Right renal cortex interstitium (tissue), 3 donors: ENCODE measurements at regions not wholly inside any gene's neighbourhood (a gene's known extent, or its start where the extent isn't known, plus 50 kb on each side); places are given as distances from the start of the nearest gene placed in this dataset.

Experiments used
- DNase-seq, 3 donors: peaks; one replicate each; pipeline ENCODE4 v3.0.0-alpha.2; 2013; ENCODE audit warnings: low read depth in 3 of 3, low spot score in 2 of 3

GRCh38 chr22:44596396-44597125 is 98.5 kb upstream of the RTL6 start:
- no peak for DNase-seq

GRCh38 chr22:44595841-44596341 is 97.9 kb upstream of the RTL6 start:
- peak in 2 of 3 donors; percentile 72 to 73 for DNase-seq

GRCh38 chr22:44594951-44595350 is 96.9 kb upstream of the RTL6 start:
- DNase-seq: no peak

- DNase-seq: no peak
Measured at GRCh38 chr22:44592824-44593148, 94.8 kb upstream of the RTL6 start.

GRCh38 chr22:44592126-44592823 is 94.2 kb upstream of the RTL6 start:
- no peak for DNase-seq

- no peak for DNase-seq
Measured at GRCh38 chr22:44591146-44591790, 93.2 kb upstream of the RTL6 start.

GRCh38 chr22:44590291-44590690 is 92.3 kb upstream of the RTL6 start:
- no peak for DNase-seq

- no peak for DNase-seq
Measured at GRCh38 chr22:44589831-44590230, 91.8 kb upstream of the RTL6 start.

- no peak for DNase-seq
Measured at GRCh38 chr22:44588348-44588747, 90.3 kb upstream of the RTL6 start.

- no peak for DNase-seq
Measured at GRCh38 chr22:44587737-44588310, 89.8 kb upstream of the RTL6 start.

GRCh38 chr22:44586999-44587736 is 89.1 kb upstream of the RTL6 start:
- DNase-seq: peak in 1 of 3 donors; percentile 45

- DNase-seq: no peak
Measured at GRCh38 chr22:44586351-44586990, 88.4 kb upstream of the RTL6 start.

GRCh38 chr22:44585559-44586350 is 87.7 kb upstream of the RTL6 start:
- no peak for DNase-seq

- DNase-seq: no peak
Measured at GRCh38 chr22:44584256-44584902, 86.3 kb upstream of the RTL6 start.

GRCh38 chr22:44583854-44584253 is 85.8 kb upstream of the RTL6 start:
- DNase-seq: no peak

- no peak for DNase-seq
Measured at GRCh38 chr22:44583061-44583760, 85.2 kb upstream of the RTL6 start.

GRCh38 chr22:44582016-44582415 is 84.0 kb upstream of the RTL6 start:
- DNase-seq: no peak

GRCh38 chr22:44581096-44581435 is 83.0 kb upstream of the RTL6 start:
- DNase-seq: no peak
